DMS 273 (cell line): ENCODE measurements at regions not wholly inside any gene's neighbourhood (a gene's known extent, or its start where the extent isn't known, plus 50 kb on each side); places are given as distances from the start of the nearest gene placed in this dataset.
A peak's percentile ranks its signal among the peaks of the same experiment; 100 is the strongest.
"Not testable (repeated sequence)": the region's sequence is repeated elsewhere in the genome, so short reads cannot be mapped to it uniquely, and the experiment has no call there.

Experiments used
- DNase-seq: peaks from one replicate; lab custom pipeline; 2025; ENCODE audit not compliant: unreplicated experiment; lab: John Stamatoyannopoulos, UW

- DNase-seq = not testable (repeated sequence)
Measured at GRCh38 chr2:87956613-87957012, 59.7 kb downstream of the RNU2-63P start.

DNA sequence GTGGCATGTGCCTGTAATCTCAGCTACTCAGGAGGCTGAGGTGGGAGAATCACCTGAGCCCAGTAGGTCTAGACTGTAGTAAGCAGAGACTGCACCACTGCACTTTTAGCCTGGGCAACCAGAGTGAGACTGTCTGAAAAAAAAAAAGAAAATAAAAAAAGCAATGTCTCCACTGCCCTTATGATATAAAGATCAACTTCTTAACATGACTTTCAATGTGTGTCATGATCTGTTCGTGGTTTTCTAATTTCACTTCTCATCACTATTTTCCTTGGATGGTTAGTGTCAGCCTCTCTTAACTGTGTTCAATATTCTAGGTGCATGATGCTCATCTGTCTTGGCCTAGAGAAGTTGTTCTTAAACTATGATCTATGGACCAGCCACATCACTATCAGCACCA, 67.3 kb downstream of the RNU2-63P start:
- DNase-seq = not testable (repeated sequence)

DNA sequence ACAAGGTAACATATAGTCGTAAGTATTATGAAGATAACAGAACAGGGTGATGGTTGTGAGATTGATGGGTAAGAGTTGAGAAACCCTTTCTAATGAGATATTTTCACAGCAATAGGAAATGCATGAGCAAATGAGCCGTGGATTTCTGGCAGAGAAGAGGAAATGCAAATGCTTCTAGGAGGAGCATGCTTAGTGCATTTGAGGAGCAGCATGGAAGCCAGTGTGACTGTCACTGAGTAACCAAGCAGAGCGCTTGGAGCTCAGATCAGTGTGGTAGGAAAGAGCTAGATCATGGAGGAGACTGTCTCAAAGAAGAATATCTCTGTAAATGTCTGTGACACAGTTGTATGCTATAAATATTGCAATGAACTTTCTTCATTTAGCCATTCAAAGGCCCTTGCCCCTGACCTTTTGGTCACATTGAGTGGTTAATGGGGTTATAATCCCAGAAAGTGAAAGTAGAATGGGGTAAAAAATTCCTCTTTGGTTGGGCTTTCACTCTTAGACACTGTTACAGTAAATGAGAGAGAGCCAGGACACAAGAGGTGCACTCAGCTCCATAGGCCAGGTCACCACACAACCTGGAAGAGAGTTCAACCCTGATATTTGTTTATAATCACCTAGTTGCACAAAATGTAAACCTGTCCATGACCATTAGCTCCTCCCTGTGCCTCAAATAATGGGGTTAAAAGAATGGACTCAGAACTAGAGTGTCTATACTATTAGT, 69.5 kb downstream of the RNU2-63P start:
- not testable (repeated sequence) for DNase-seq

DNA sequence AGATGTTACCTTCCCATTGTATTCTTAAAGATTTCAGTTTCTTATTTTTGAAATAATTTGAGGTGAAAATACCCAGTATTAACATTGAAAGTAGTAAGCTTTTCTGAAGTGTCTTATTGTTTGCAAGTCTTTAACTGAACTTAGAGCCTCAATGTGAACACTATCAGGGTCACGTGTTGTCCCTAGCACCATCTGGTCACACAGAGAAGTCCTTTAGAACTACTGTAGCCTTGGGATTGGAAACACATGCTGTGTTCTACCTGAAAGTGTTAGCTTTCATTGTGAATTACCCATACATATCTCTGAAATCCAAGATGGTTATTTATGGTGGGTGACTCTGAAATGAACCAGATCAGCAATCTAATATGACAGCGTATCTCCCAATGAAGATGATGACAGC, 77.0 kb downstream of the RNU2-63P start:
- peak; percentile 23 for DNase-seq

DNA sequence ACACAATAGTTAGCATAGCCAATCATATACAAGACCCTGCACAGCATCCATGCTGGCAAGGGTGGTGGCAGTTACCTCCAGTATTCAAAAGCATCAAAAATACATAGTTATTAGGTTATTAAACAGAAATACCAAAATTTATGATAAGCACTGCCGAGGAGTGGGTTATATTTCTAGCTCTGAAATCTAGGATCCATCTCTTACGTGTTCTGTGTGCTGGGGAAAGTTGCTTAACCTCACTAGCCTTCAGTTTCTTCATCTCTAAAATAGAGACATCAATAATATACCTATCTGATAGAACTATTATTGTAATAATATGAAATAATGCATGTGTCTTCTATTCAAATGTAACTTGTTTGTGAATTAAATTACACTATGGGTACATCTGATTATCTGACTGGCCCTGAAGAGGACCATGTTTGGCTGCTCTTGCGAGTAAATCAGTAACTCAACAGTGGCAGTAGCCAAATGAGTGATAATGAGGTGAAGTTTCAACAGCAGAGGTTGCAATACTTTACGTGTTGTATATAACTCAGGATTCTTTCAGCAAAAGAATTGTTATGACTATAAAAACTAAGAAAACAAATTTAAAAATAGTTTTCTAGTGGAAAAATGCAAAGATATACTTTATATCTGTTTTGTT, 93.5 kb upstream of the RGPD2 start:
- not testable (repeated sequence) for DNase-seq

GRCh38 chr2:87917194-87917593, 91.6 kb upstream of the RGPD2 start:
- not testable (repeated sequence) for DNase-seq

GRCh38 chr2:87910848-87911247, 85.3 kb upstream of the RGPD2 start:
- DNase-seq = not testable (repeated sequence)

- DNase-seq = not testable (repeated sequence)
Measured at GRCh38 chr2:87909042-87909441, 83.4 kb upstream of the RGPD2 start.

DNA sequence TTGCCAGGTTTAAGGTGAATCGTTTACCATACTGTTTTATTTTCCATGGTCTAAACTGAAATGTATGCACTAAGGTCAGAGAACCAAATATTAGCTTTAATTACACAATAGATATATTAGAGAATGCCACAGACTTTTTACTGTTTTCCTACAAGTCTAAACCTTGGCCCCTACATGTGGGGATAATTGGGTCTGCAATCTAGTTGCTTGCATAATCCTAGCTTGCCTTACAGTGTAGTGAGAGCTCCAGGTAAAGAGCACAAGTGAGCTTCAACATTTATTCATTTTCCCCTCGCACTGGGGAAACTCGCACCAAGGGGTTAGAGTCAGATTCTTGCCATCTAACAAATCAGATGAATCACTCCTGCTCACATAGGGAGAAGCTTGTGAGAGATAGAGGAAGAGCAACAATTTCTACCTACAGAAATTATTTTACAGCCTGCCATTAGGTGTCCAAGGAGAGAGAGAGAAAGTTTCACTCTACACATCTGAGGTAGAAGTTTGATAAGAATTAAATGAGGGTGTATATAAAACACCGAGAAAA, 82.0 kb upstream of the RGPD2 start:
- DNase-seq = not testable (repeated sequence)

DNA sequence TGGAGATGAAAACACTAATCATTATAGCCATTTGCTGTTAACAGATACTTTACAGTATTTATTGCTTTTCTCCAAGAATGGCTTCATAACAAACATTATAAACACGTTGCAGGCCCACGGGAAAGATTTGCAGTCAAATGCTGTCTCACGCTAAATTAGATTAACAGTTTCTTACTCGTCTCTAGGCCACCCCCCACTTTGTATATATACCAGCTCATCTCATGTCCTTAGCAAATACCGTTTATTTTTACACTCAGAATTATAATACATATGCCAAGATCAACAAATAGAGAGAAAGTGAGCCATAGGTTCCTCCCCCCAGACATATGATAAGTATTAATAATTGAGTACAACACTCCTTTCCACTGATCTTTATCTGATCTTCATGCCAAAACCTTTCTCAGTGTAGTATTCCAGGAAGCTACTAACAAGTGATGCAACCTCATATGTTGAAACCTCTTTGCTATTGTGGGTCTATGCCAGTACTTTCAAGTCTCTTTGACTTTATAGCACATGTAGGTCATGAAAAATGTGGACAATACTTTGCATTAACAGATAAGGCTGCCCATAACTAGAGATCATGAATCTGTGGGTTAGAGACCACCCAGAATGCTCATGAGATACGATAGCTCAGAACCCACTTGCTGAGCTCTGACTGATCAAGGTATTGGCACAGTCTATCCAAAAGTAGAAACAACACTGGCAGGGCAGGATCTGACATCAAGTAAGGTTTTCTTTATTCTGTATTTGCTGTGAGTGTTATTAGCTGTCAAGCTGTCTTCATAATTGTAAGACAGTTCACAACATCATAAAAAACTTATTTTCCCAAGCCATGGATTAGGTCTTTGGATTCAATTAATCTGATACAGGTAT, 77.9 kb upstream of the RGPD2 start:
- not testable (repeated sequence) for DNase-seq

- not testable (repeated sequence) for DNase-seq
Measured at GRCh38 chr2:87883659-87884058, 58.1 kb upstream of the RGPD2 start.
